ENCODE measurements at regions not wholly inside any gene's neighbourhood (a gene's known extent, or its start where the extent isn't known, plus 50 kb on each side); places are given as distances from the start of the nearest gene placed in this dataset.

GRCh38 chr13:33891196-33891742 is 73.3 kb downstream of the RFC3 start:
- no peak for DNase-seq

GRCh38 chr13:33893559-33893958 is 75.6 kb downstream of the RFC3 start:
- DNase-seq: no peak

GRCh38 chr13:33904431-33904830 is 86.5 kb downstream of the RFC3 start:
- no peak for DNase-seq

DNA sequence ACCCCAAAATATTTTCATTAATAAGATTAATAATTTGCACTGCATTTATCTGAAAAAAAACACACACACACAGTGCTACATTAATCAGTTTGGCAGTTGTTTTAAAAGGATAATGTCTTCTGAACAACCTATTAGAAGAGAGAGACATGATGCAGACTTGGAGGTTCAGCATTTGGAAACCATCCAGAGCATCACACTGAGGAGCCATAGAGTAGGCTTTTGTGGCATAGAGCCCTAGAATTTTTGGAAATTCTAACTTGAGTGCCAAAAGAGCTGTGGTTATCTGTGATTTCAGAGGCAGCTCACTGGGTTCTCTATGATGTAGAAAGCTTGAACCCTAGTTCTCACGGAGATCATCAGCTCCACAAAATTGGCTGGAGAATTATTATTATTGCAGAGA is 90.2 kb downstream of the RFC3 start:
- DNase-seq: no peak

DNA sequence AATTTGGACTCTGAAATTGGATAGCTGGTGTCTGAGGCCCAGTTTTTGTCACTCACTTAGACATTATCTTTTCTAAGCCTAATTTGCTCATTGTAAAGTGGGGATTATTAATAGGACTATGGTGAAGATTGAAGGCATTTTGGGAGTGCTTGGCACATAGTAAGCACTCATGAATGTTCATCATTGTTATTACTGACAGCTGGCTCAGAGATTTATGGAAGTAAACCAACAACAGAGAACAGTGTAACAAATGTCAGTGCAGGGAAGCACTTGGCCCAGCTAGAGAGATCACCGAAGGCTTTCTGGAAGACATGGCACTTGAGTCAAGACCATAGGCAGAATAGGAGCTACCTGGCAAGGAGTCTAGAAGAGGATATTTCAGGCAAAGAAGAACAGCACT is 92.3 kb downstream of the RFC3 start:
- DNase-seq: no peak

DNA sequence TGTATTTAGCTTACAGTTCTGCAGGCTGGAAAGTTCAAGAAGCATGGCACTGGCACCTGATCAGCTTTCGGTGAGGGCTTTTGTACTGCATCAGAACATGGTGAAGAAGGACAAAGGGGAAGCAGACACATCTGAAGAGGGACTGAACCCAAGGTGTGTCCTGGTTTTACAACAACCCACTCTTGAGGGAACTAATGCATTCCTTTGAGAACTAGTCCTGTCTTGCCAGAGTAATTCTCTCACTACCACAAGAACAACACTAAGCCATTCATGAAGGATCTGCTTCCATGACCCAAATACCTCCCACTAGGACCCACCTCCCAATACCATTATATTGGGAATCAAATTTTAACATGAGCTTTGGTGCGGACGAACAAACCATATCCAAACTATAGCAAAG is 93.6 kb downstream of the RFC3 start:
- DNase-seq: no peak

DNA sequence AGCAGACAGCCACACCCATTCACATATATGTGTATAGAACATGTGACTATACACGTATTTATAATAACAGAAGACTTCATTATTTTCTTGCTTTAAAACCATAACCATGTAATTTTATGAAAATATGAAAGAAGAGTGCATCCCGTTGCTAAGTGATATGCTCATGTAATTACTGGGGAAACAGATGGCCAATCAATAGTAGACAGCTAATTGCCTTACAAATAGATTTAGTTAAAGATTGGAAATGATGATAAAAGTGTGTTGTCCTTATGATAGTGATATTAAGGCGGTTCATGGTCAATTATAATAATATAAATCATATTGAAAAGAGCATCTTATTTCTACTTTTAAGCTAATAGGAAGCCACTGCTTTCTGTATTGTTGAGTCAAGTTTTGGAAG is 95.9 kb downstream of the RFC3 start:
- no peak for DNase-seq

- DNase-seq: no peak
Observed at GRCh38 chr13:33917190-33917589, 99.2 kb downstream of the RFC3 start.

DNA sequence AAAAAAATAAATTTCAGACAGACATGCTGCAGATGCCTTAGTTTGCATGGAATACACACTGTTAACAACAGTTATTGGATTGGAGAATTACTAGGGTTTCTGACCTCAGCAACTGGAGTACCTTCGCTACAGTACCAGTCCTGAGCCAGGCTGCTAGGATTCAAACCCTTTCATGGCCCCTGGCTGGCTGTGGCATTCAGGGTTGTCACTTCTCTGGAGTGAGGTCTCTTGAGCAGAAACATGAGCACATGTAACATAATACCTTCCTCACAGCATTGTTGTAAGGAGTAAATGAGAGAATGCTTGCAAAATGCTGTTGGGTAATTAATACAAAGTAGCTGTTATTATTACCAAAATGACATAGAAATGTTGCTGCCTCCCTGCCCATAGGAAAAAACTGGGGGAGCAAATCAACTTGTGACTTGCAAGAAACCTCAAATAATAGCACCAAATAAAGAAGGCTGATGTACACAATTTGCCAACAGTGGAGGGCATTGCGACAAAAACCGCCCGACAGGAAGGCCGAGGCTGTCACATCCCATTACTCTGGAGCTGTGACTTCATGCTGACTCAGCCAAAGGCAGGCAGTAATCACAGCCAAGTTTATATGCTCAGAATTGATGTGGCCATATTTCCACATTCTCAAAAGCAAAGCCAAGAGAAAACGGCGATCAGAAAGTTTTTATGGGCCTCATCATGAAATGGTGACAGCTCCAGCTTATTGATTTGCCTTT is 100.4 kb downstream of the RFC3 start:
- no peak for DNase-seq

DNA sequence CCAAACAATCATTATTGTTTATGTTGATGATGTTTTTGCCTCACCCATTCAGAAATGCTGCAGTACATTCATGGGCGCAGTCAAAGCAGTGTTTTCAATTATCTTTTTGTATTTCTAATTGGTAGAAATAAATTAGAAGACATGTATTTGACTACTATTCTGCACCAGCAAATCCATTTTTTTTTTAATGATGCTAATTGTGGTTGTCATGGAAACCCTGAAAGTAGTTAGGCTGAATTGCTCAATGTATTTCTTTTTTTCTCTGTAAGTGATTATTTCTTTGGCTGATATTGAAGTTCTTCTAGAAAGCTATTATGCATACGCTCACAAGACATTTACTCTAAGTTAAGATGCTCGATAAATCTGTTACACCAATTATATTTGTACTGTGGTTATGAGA is 101.2 kb downstream of the RFC3 start:
- no peak for DNase-seq

- no peak for DNase-seq
Observed at GRCh38 chr13:33925563-33925962, 107.6 kb downstream of the RFC3 start.

GRCh38 chr13:33927315-33927714 is 109.4 kb downstream of the RFC3 start:
- DNase-seq: no peak

- DNase-seq: no peak
Observed at GRCh38 chr13:33931397-33932311, 113.7 kb downstream of the RFC3 start.

DNA sequence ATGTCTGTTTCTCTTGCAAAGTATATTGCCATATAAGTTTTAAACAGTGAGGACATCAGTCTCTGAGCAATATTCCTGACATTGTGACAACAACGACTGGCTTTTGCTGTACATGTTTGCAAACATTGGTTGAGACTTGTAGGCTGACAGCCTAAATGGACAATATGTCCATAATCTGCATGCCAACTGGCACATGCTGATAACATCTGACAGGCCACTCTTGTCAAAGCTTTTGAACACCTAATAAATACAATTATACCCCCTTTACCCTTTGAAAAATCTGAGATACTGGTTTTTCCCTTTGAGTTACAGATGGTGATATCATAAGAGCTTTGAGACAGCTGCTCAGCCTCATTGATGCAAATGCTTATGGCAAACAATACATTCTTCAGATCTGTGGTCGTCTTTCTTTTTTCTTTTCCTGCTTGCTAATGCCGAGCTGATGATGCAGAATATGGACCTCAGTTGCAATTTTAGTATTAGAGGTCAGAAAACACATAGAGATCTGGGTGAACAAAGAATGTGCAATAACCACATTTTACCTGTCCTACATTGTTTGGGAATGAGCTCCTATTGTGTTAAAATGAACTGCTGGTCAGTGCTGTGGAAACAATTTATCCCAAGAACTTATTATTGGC is 114.9 kb downstream of the RFC3 start:
- no peak for DNase-seq

- DNase-seq: no peak
Observed at GRCh38 chr13:33933810-33934209, 115.9 kb downstream of the RFC3 start.

DNA sequence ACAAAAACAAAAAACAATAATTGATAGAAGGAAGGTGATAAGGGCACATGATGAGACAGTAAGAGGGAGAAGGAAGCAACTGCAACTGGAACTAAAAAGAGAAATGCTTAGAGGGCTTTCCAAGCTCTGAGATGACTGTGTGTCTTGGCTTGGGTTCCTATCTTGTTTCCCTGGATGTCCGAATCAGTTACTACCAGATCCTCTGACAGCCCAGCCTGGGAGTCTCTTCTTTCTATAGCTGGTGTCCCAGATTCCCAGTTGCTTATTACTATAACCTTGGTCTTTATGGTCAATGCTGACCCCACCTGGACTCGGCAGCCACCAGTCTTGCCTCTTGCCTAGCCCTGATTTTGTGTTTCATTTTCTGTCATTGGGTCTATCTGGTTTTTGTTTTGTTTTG is 116.4 kb downstream of the RFC3 start:
- DNase-seq: no peak

DNA sequence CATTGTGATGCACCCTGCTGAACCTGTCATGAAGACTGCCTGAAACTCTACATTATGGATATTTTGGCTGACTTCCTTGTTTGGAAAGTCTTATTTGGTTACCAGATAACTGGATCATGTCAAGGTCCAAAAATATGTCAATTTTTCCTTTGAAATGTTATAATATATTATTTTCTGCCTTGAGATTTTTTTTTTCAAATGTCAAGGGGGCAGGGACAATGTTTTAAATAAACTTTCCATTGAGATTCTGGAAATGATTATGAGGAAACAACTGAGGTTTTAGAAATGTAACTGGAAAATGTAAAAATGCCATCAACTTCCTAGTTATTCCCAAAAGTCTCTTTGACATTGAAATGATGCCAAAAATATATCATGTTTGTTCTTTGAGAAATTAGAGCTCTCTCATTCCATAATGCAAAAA is 117.0 kb downstream of the RFC3 start:
- no peak for DNase-seq

- no peak for DNase-seq
Observed at GRCh38 chr13:33935969-33936368, 118.0 kb downstream of the RFC3 start.

- no peak for DNase-seq
Observed at GRCh38 chr13:33937373-33938098, 119.6 kb downstream of the RFC3 start.

DNA sequence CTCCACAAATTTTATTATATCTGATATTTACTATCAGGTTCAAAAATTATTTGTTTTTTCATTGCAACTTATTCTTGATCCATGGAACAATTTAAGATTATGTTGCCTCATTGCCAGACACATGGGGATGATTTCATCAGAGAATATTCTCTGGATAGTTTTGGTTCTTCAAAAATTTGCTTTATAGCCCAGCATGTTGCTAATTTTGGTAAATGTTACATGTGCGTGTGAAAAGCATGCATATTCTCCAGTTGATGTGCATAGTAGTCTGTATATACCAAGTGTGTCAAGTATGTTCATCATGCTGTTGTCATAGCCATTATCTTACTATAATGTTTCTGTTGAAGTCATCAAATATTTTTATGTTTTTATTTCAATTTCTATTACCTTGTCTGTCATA is 122.3 kb downstream of the RFC3 start:
- DNase-seq: no peak

DNA sequence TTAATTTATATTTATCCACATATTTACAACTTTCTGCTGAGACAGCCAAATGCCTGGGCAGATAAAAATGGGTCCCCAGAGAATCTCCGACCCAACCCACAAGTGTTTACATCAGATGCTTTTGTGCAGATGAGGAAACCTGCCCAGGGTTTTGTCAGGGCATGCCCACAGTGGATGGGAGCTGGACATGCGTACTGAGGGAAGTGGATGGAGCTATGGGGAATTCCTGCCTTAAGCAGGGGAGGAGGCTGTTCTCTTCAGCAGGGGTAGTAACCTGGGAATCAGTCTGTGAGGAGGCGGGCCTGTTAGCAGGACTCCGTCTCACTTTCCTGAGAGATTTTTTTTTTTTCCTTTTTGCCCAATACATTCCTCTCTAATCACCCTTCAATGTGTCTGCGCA is 122.9 kb downstream of the RFC3 start:
- DNase-seq: no peak

- DNase-seq: no peak
Observed at GRCh38 chr13:33945477-33945876, 127.5 kb downstream of the RFC3 start.

DNA sequence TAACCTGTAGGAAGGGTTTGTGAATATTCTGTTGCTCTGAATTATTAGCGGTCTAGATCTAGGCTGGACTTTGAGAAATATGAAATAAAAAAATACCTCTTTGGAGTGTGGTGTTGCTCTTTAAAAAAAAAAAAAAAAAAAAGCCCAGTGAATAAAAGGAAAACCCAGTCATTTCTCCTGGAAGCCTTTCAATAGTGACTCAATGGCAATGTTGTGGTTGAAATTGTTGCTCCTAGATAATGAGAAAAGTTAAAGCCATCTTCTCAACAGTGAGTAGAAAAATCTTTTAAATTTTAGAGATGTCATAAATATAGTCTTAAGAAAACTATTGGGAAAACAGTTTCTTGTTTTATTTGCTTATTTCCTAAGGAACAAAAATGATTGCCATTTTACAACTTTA is 135.3 kb downstream of the RFC3 start:
- no peak for DNase-seq

All from activated CD8-positive, alpha-beta memory T cell treated with anti-CD3 and anti-CD28 coated beads for 24 hours (primary cell).